ENCODE measurements at regions not wholly inside any gene's neighbourhood (a gene's known extent, or its start where the extent isn't known, plus 50 kb on each side); places are given as distances from the start of the nearest gene placed in this dataset.

- Mint-ChIP-seq H3K9me3 (no peaks in the 10 kb centered on the region), H3K36me3 (ENCODE audit: low read depth) (no peaks in the 10 kb centered on the region), H3K4me1 (no peaks in the 10 kb centered on the region), H3K27me3 (ENCODE audit: low read depth) (no peaks in the 10 kb centered on the region), H3K4me3 (no peak overlapping the region), H3K27ac (no peak overlapping the region)
- no peak for TF ChIP-seq CTCF (IDR thresholded peaks at IDR 0.05; ENCODE audit: unreplicated experiment in 3 of 3)
Measured at GRCh38 chr4:100827756-100828155, 309.9 kb upstream of the EMCN start.

- Mint-ChIP-seq H3K4me3 (no peak overlapping the region), H3K36me3 (ENCODE audit: low read depth) (no peaks in the 10 kb centered on the region), H3K27me3 (ENCODE audit: low read depth) (no peaks in the 10 kb centered on the region), H3K27ac (no peak overlapping the region), H3K4me1 (no peaks in the 10 kb centered on the region), H3K9me3 (no peaks in the 10 kb centered on the region)
- TF ChIP-seq CTCF (IDR thresholded peaks at IDR 0.05; ENCODE audit: unreplicated experiment in 3 of 3): no peak
Measured at GRCh38 chr4:100826808-100827548, 309.2 kb upstream of the EMCN start.

GRCh38 chr4:100826067-100826466 is 308.2 kb upstream of the EMCN start:
- no peaks in the 10 kb centered on the region for H3K36me3 Mint-ChIP-seq (ENCODE audit: low read depth)
- H3K9me3 Mint-ChIP-seq: no peaks in the 10 kb centered on the region
- TF ChIP-seq CTCF (IDR thresholded peaks at IDR 0.05; ENCODE audit: unreplicated experiment in 3 of 3): no peak
- no peak overlapping the region for H3K27ac Mint-ChIP-seq
- H3K27me3 Mint-ChIP-seq (ENCODE audit: low read depth): no peaks in the 10 kb centered on the region
- H3K4me1 Mint-ChIP-seq: no peaks in the 10 kb centered on the region
- H3K4me3 Mint-ChIP-seq: no peak overlapping the region

GRCh38 chr4:100823993-100824323 is 306.1 kb upstream of the EMCN start:
- Mint-ChIP-seq H3K27me3 (ENCODE audit: low read depth) (no peaks in the 10 kb centered on the region), H3K4me3 (no peak overlapping the region), H3K4me1 (no peaks in the 10 kb centered on the region), H3K9me3 (no peaks in the 10 kb centered on the region), H3K27ac (no peak overlapping the region), H3K36me3 (ENCODE audit: low read depth) (no peaks in the 10 kb centered on the region)
- no peak for TF ChIP-seq CTCF (IDR thresholded peaks at IDR 0.05; ENCODE audit: unreplicated experiment in 3 of 3)

- H3K4me3 Mint-ChIP-seq: no peak overlapping the region
- no peaks in the 10 kb centered on the region for H3K9me3 Mint-ChIP-seq
- no peaks in the 10 kb centered on the region for H3K27me3 Mint-ChIP-seq (ENCODE audit: low read depth)
- no peaks in the 10 kb centered on the region for H3K36me3 Mint-ChIP-seq (ENCODE audit: low read depth)
- no peak overlapping the region for H3K27ac Mint-ChIP-seq
- H3K4me1 Mint-ChIP-seq: no peaks in the 10 kb centered on the region
- TF ChIP-seq CTCF (IDR thresholded peaks at IDR 0.05; ENCODE audit: unreplicated experiment in 3 of 3): no peak
Measured at GRCh38 chr4:100823066-100823992, 305.5 kb upstream of the EMCN start.
